ENCODE measurements at regions not wholly inside any gene's neighbourhood (a gene's known extent, or its start where the extent isn't known, plus 50 kb on each side); places are given as distances from the start of the nearest gene placed in this dataset.

DNA sequence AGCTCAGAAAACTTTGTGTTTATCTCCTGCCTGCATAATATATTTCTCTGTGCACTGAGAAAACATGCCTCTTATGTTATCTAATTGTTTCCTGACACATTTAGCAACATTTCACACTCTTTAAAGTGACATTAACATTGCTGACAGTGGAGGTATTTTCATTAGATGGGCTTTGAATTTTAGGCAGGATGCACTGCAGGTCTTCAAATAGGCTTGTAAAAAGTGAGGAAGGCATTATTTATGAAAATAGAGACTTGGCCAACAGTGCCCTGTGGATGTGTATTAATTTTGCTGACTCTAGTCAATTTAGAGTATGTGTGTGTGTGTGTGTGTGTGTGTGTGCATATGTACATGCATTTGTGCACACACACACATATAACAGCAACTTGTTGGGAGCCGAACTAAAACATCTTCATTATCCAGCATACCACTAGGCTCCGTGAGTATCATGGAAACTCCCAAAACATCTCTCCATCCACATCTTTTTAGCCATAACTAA is 429.5 kb upstream of the WWC1 start:
- DNase-seq (ENCODE audit: low spot score): no peak

DNA sequence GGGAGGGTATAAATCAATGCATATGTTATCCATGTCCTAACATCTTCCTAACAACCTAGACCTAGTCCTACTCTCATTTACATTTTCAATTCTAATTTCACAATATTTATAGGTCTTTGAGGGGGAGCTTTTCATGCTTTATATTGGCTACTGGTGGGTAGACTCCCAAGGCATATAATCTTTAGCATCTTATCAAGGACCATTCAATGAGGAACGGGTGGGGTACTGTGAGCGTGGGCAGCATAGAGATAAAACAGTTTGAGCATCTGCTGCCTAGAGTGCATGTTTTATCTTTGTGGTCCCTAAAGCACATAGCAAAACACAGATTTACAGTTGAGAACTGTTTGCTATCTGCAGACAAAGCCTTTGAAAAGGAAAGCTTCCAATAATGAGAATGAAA is 427.6 kb upstream of the WWC1 start:
- DNase-seq (ENCODE audit: low spot score): no peak

DNA sequence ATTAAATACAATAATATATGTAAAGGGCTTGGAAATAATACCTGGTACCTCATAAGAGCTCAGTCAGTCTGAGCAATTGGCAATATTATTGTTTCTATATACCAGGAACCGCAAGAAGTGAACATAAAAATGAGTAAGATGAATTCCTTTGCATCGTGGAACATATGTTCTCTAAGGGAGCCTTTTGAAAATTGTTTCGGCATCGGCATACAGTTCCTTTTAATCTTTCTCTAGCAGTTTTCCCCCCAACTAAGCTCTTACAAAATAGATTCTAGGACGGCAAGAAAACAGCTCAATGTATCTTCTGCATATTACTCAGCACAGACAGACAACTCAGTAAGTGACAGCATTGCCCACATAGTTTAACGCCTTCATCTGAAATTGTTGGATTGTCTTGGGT is 426.6 kb upstream of the WWC1 start:
- DNase-seq (ENCODE audit: low spot score): no peak

DNA sequence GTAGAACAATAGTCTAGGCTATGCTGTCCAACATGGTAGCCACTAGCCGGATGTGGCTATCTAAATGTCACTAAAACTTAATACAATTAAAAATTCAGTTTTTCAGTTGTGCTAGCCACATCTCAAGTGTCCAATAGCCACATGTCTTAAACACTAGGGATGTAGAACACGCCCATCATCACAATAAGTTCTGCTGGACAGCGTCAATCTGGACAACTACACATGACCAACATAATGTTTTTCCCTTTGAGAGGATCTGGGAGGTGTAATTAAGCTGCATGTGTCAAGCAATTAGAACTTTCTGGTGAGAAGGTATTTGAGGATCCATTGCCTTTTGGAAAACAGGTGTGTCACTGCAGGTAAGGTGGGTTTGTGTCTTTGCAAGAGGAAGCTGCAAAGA is 424.6 kb upstream of the WWC1 start:
- no peak for DNase-seq (ENCODE audit: low spot score)

DNA sequence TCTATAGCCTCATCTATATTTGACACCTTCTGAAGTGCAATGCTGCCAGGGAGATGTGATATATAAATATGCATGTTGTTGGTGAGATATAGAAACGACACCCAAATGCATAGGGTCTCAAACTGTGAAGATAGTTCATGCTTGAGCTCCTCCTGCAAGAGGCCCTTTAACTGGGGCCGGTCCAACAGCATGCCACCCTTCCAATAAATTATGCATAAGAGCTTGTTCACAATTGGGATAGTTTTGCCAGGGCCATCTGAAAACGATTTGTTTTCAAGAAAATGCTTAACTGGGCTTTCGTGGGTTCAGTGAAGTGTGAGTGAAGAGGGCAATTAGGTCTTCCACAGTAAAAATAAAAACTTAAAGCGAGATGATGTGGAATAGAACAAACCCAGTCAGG is 424.2 kb upstream of the WWC1 start:
- no peak for DNase-seq (ENCODE audit: low spot score)

DNA sequence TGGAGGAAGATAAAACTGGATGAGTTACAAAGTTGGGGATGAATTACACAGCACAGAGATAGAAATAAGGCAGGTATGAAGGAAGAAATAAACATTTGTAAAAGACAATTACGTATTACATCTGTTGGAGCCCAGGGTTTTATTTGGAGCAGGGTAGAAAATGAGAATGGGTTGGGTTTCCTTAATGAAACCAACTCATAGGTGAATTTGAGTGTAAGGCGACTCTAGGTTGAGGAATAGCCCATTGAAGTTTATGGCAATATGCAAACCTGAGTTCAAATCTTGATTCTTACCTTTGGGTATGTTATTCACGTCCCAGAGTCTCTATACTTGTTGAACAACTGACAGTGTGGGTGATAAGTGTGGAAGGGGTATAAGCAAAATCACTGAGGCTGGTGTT is 422.3 kb upstream of the WWC1 start:
- no peak for DNase-seq (ENCODE audit: low spot score)

DNA sequence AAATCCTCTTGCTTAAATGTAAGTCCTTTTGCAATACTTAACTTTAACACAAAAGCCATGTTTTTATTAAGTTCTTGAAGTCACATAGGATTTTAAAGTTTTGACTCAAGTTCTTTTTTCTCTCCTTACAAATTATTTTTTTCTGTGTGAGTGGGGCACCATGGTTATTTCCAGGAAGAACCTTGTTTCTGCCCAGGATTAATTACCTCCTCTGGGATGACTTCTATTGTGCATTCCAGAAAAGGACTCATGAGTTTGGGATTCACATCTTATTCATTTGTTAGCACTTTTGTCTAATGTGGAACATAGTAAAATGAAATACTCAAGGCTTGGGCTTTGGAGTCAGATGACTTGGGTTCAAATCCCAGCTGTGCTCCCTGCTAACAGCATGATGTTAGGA is 421.4 kb upstream of the WWC1 start:
- no peak for DNase-seq (ENCODE audit: low spot score)

DNA sequence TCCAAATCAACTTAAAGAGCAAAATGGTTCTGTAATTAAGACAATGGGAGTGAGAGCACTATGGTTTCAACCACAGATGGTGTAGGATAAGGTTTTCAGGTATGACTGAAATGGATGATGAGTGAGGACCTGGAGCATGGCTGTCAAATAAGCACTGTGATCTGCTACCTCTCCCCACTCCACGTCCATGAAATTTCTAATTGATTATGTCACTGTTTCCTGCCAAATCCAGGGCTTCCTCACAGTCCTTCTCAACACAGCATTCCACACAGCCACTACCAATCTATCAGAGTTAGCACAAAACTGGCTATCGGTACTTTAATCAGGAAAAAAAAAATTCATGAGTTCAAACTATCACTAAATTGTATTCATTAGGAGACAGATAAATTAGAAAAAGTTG is 420.4 kb upstream of the WWC1 start:
- DNase-seq (ENCODE audit: low spot score): no peak

DNA sequence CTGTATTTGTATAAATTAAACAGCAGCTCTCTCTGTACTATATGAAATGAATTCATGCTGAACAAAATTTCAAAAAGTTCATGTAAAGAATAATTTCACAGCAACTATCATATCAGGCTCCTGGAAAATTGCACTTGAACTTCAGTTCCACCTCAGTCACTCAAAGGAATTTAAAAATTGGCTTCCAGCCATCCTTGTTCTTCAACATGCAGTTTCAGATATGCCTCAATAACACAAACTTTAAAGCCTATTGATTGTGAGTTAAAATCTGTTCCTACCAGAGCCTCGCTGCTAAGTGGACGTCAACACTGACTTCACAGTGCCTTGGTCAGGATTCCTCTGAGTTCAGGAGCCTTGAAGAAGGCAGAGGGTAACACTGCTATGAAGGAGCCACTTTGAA is 418.7 kb upstream of the WWC1 start:
- DNase-seq (ENCODE audit: low spot score): no peak

DNA sequence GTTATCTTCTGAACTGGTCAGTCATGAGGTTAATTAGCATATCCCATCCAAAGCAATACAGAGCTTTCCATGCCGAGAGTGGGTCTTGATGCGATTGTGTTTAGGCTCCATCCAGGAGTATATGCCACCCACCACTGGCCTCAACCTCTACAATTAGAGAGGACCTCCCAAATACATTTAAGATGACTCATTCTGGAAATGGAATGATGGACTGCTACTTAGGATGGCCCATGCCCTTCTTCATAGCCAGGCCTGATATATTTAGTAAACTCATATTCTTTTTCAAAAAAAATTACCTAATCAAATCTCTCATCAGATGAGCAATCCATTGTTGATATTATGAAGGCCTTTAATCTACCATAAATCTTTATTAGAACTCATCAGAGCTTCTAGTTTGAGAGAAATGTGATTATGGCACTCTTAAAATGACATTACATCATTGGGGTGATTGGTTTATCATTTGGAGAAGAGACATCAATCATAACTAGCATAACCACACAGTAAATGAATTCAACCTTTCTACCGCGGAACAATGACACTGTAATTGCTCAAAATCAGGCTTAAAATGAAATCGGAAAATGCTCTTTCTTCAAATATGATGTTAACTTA is 414.2 kb upstream of the WWC1 start:
- DNase-seq (ENCODE audit: low spot score): no peak

DNA sequence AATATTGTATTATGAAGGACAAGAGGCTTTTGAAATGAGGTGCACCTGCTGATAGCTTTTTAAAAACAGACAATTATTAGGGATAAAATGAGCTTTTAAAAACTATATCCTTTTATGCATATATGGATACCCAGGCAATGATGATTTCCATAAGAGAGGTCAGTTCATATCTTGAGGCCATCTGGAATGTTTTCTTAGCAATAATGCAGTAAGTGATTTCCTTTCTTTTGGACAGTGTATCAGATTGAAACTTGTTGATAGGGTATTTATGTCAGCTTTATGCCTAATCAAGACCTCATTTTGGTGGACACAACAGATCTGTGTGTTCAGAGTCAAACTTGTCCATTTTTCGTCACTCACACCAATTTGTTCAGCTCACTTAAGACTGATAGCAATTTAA is 413.5 kb upstream of the WWC1 start:
- no peak for DNase-seq (ENCODE audit: low spot score)

DNA sequence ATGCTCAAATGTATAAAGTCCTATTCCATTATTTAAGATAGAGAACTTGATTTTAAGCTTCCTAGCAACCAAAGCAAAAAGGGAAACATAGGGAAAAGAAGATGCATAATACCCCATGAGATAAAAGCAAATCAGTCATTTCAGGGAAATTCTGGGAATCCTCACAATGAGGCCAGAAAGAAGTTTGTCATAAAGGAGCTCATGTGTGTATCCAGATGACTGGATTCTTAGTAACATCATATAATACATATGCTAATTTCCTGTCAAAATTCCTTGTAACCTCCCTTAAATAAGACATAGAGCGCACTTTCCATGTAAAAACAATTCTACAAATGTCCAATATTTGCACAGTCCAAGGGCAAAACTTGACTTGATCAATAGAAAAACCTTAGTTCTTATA is 411.0 kb upstream of the WWC1 start:
- no peak for DNase-seq (ENCODE audit: low spot score)

DNA sequence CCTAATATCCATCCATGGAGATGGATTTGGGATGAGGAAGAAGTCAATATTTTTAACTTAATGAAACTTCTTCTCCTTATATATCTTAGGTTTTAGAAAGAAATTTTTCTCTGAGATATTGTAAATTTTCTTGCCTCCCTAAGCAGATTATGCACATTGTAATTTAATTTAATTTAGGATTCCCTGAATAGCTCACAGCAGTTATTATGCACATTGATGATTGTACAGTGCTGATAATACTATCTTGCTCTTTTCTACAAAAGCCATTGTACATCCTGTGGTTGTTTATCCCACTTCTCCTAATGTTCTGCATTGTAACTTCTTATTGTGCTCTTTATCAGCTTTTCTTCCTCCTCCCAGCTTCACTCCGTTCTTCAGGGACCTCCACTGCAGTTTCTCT is 410.4 kb upstream of the WWC1 start:
- no peak for DNase-seq (ENCODE audit: low spot score)

DNA sequence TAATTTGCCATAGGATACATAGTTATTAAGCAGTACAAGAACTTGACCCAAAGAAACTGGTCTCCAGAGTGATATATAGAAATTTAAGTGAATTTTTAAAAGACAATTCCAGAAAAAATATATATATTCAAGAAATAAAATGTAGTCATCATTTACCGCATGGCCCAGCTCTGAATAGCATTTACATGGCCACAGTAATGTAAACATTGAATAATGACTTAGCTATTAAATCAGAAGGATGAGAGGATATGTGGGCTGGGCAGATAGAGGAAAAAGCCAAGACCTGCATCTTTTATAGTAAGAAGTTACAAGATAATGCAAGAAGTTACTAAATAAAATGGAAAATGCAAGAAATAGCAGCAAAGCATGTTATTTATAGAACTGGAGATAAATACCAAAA is 405.2 kb upstream of the WWC1 start:
- no peak for DNase-seq (ENCODE audit: low spot score)

DNA sequence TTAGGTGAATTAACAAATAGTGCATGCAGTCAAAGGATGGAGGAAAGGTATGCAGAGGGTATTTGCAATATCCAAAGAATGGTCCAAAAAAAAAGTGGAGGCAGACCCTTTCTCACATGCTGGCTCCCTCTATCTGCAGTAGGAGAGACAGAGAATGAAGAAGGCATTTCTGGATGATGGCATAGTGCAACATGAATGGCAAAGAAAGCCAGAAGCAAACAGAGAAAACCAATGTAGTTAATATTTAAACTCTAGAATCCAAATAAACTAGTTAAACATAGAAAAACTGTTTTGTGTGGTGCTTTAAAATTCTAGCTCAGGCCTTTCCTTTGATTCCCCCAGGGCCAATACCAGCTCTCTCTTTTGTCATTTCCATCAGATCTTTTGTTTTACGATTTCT is 403.1 kb upstream of the WWC1 start:
- no peak for DNase-seq (ENCODE audit: low spot score)

DNA sequence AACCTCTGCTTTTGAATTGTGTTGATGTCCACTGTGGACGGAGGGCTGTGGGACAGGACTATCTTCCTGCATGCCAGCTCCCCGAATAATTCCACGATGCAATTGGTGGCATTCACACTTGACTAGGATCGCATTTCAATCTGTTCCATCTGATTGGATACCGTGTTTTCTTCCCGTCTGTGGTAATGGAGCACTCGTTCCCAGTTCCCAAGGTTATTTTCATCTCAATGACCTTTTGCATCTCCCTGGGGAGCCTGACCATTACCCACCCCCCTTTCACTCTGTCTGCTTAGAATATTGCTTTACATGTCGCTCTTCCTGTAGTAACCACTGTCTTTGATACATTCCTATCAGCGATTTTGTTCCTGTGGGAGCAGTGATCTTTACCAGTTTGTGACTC is 402.2 kb upstream of the WWC1 start:
- no peak for DNase-seq (ENCODE audit: low spot score)

DNA sequence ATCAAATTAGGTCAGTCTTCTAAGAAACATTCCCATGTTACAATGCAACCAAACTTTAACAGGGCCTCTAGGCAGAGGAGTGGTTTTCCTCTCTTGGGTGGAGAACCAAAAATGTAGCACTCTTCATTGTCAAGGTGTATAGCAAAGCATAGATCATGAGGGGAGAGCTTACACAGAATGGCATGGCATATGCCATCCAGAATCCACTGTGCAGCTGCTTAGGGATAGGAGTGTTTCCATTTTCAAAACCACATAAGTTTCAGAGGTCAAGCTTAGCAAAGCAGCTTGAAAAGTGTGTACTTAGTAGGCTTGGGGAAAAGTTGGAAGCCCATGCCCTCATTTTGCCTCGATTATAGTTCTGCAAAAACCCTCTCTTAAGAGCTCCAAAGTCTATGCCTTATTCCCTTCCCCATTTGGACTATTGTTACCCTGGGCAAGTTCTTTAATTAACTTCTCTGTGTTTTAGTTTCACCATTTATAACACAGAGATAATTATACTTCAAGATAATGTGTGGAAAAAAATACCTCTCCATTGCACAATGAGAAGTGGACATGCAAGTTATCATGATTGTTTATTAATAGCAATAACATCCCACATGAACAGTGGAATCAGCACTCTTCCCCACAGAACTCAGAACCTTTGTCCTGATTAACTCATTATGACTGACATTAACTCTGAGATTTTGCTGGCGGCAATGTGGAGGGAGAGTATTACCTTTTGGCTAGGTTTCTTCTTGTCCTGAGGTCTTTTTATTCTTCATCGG is 398.9 kb upstream of the WWC1 start:
- no peak for DNase-seq (ENCODE audit: low spot score)

DNA sequence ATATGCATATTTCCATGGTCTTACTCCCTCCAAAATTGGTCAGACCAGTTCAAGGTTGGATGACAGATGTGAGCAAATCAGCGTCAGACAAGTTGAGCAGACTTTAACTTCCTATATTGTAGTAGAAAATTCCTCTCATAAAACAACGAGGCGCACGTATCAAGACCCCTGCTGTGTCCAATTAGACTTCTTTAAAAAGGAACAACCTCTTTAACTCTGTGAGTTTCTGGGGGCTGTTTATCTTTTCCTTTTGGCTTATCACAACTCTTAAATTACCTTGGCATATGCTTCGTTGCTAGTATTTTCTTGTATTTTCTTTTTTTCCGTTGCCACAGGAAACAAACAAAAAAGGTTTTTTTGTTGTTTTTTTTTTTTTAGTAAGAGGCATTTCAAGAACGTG is 398.2 kb upstream of the WWC1 start:
- no peak for DNase-seq (ENCODE audit: low spot score)

DNA sequence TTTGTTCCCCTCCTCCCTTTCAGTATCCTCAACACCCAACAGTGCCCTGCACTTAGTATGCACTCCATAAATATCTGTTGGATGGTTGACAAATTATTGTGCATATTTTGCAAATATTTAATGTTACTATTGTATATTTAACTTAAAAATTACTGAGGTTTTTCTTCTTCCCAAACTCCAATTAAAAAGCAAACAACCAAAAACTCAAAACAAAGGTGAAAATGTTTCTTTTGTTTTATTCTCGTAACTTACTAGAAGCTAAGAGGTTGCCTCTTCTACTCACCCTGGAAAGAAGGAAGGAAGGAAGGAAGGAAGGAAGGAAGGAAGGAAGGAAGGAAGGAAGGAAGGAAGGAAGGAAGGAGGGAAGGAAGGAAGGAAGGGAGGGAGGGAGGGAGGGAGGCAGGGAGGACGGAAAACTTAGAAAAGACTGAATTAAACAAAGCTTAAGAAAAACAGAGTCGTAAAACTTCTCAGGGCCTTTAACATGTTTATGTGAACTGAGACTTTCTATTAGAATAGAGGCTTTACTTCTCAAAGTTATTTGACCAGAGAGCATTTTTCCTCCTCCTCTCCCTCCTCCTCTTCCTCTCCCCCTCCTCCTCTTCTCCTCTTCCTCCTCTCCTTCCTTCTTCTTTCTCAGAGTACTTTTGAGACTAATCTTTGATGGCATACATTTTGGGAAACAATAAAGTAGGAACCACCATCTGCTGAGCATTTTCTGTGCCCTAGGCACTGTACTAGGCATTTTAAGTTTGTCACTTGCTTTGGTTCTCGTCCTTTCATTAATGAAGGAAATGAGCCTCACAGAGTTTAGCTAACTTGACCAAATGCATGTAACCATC is 396.6 kb upstream of the WWC1 start:
- no peak for DNase-seq (ENCODE audit: low spot score)

DNA sequence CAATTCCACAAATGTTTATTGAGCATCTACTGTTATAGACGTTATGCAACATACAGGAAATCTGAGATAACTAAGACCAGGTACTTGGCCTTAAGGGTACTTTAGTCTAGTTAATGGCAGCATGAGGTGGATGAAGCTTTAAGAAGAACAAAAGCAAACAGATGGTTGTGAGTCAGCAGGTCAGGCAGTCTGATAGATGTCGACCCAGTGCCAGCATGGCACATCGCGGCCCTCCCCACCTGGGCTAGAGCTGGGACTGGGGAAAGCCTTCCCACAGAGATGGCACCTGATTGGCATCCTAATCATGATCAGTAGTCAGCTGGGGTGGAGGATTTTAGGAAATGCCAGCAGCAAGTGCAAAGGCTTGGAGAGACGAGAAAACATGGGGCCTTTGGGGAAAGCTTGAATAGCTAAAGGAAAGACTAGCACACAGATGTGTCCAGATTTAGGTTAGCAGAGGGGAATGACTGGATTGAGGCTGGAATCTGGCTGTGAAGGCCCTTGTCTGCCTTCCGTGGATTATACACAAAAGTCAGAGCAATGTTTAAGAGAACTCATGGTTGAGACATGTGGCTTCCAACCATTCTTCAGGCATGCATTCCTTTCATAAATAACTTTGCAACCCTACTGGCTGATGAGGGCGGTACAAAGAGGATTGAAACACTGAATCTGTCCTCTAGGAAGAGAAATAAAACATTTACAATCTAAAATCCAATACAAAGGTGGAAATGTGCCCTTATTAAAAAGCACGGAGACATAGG is 395.4 kb upstream of the WWC1 start:
- DNase-seq (ENCODE audit: low spot score): no peak

DNA sequence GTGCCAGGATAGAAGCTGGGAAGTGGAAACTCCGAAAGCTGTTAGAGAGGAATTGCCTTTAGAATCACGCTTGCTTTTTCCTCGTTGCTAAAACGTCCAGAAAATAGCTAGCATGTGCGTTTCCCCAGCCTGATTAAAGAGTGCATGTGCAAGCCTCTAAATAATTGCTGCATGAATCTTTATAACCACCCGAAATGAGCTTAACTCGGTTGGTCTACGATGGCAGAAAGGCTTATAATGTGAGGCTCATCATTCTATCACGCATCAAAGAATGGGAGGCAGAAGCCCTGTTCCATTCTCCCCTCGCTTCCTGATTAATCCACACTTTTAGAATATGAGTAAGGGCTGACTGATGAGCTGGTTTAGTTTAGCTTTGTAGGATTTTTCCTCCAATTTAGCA is 394.6 kb upstream of the WWC1 start:
- DNase-seq (ENCODE audit: low spot score): no peak

DNA sequence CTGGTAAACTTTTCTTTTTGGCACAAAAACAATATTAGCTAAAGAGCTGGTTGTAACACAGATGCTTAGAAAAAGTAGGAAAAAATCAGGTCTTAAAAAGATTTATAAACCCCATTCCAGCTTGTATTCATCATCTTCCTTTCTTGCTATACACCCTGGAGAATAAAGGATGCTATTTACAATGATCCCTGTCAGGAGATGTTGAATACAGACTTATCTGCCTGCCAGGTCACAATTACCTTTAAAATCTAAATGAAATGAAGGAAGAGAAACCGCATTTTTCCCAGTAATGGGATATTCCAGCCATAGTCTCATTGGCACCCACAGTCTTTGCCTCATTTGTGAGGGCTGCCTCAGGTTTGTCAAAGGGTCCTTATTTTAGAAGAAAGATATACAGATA is 394.1 kb upstream of the WWC1 start:
- DNase-seq (ENCODE audit: low spot score): no peak

All from SW480 (cell line).